ENCODE measurements at regions not wholly inside any gene's neighbourhood (a gene's known extent, or its start where the extent isn't known, plus 50 kb on each side); places are given as distances from the start of the nearest gene placed in this dataset.

- TF ChIP-seq CTCF (IDR thresholded peaks at IDR 0.05) (no peak), POLR2A (IDR thresholded peaks at IDR 0.05) (no peak)
Observed at GRCh38 chr7:131202451-131202850, 125.2 kb upstream of the MKLN1 start.

Measured in sigmoid colon (tissue), 3 donors.